GM23338 (cell line): ENCODE measurements at regions not wholly inside any gene's neighbourhood (a gene's known extent, or its start where the extent isn't known, plus 50 kb on each side); places are given as distances from the start of the nearest gene placed in this dataset.

ENCODE experiments used
- ATAC-seq: fragments of 200-7000 bp; cut with Tn5 transposase; 3 replicates; pipeline ENCODE4 v1.9.1; 2020
- DNase-seq: peaks from one replicate; pipeline ENCODE4 v3.0.0-alpha.2; 2015; ENCODE audit warnings: low spot score
- H2AFZ ChIP-seq: fragments of 200-600 bp; sonication (generic); 2 replicates; pipeline ENCODE4 v1.8.0; 2016; ENCODE audit warnings: antibody characterized with exemption, mild to moderate bottlenecking, moderate library complexity
- H3F3A ChIP-seq: fragments of 200-600 bp; sonication (generic); replicated peaks from 2 replicates; pipeline ENCODE4 v1.8.0; 2017; ENCODE audit warnings: antibody characterized with exemption, mixed run types, low read depth
- H3K27ac ChIP-seq: fragments of 200-600 bp; sonication (generic); 2 replicates; pipeline ENCODE4 v1.6.1; 2016; ENCODE audit warnings: low read depth
- H3K27me3 ChIP-seq: fragments of 200-600 bp; sonication (generic); 2 replicates; pipeline ENCODE4 v1.8.0; 2016; ENCODE audit warnings: mild to moderate bottlenecking, mixed run types, moderate library complexity; ENCODE audit not compliant: insufficient read depth
- H3K36me3 ChIP-seq: fragments of 200-600 bp; sonication (generic); 2 replicates; pipeline ENCODE4 v1.8.0; 2016; ENCODE audit warnings: mild to moderate bottlenecking; ENCODE audit not compliant: insufficient read depth
- H3K4me1 ChIP-seq: fragments of 200-600 bp; sonication (generic); 2 replicates; pipeline ENCODE4 v1.8.0; 2016; ENCODE audit warnings: mild to moderate bottlenecking, moderate library complexity; ENCODE audit not compliant: insufficient read depth
- H3K4me2 ChIP-seq: fragments of 200-600 bp; sonication (generic); 2 replicates; pipeline ENCODE4 v1.7.1; 2017; ENCODE audit warnings: mixed run types
- H3K4me3 ChIP-seq: fragments of 200-600 bp; sonication (generic); 2 replicates; pipeline ENCODE4 v1.6.1; 2016; ENCODE audit warnings: mixed run types
- H3K79me2 ChIP-seq: fragments of 200-600 bp; sonication (generic); replicated peaks from 2 replicates; pipeline ENCODE4 v1.8.0; 2017; ENCODE audit warnings: mild to moderate bottlenecking; ENCODE audit not compliant: insufficient read depth
- H3K9me2 ChIP-seq: fragments of 200-600 bp; sonication (generic); 2 replicates; pipeline ENCODE4 v1.8.0; 2017; ENCODE audit not compliant: insufficient read depth
- H4K20me1 ChIP-seq: fragments of 200-600 bp; sonication (generic); replicated peaks from 2 replicates; pipeline ENCODE4 v1.8.0; 2017; ENCODE audit warnings: mild to moderate bottlenecking; ENCODE audit not compliant: insufficient read depth
- H3K27ac Mint-ChIP-seq: 2 replicates; pipeline ENCODE4 v1.8.0; 2020; ENCODE audit warnings: inconsistent platforms, mild to moderate bottlenecking, moderate library complexity, mixed read lengths
- H3K27me3 Mint-ChIP-seq: 3 replicates; pipeline ENCODE4 v1.8.0; 2022; ENCODE audit warnings: low read depth, mild to moderate bottlenecking, moderate library complexity, mixed read lengths, inconsistent platforms; ENCODE audit not compliant: insufficient read depth, poor library complexity
- H3K36me3 Mint-ChIP-seq: 3 replicates; pipeline ENCODE4 v1.8.0; 2021; ENCODE audit warnings: low read depth, mild to moderate bottlenecking, inconsistent platforms, moderate library complexity, mixed read lengths
- H3K4me1 Mint-ChIP-seq: 3 replicates; pipeline ENCODE4 v1.8.0; 2020; ENCODE audit warnings: mild to moderate bottlenecking, inconsistent platforms, mixed read lengths
- H3K4me3 Mint-ChIP-seq: 3 replicates; pipeline ENCODE4 v1.8.0; 2021; ENCODE audit warnings: moderate library complexity, mild to moderate bottlenecking, inconsistent platforms, mixed read lengths
- H3K9me3 Mint-ChIP-seq: 3 replicates; pipeline ENCODE4 v1.8.0; 2020; ENCODE audit warnings: moderate library complexity, mild to moderate bottlenecking, inconsistent platforms, mixed read lengths
- CTCF ChIP-seq, 2 experiments: fragments of 200-600 bp in 1 of 2; sonication (generic) in 1 of 2; conservative IDR thresholded peaks; 2 replicates each; pipeline versions ENCODE4 v1.5.1 to v1.6.1; 2016 to 2017; ENCODE audit warnings: antibody characterized with exemption in 2 of 2, low read depth in 2 of 2, mild to moderate bottlenecking in 2 of 2, moderate library complexity in 1 of 2
- TF ChIP-seq, protein P1 (sequence below): IDR thresholded peaks from one replicate; pipeline ENCODE4 v1.6.1; 2018; ENCODE audit warnings: antibody characterized with exemption; ENCODE audit not compliant: unreplicated experiment
- TF ChIP-seq, protein P2 (sequence below): fragments of 250-450 bp; sonication (Bioruptor Pico); IDR thresholded peaks from 2 replicates; pipeline ENCODE4 v1.5.0; 2020; ENCODE audit warnings: mild to moderate bottlenecking, moderate library complexity

- TF ChIP-seq, protein P1, sequence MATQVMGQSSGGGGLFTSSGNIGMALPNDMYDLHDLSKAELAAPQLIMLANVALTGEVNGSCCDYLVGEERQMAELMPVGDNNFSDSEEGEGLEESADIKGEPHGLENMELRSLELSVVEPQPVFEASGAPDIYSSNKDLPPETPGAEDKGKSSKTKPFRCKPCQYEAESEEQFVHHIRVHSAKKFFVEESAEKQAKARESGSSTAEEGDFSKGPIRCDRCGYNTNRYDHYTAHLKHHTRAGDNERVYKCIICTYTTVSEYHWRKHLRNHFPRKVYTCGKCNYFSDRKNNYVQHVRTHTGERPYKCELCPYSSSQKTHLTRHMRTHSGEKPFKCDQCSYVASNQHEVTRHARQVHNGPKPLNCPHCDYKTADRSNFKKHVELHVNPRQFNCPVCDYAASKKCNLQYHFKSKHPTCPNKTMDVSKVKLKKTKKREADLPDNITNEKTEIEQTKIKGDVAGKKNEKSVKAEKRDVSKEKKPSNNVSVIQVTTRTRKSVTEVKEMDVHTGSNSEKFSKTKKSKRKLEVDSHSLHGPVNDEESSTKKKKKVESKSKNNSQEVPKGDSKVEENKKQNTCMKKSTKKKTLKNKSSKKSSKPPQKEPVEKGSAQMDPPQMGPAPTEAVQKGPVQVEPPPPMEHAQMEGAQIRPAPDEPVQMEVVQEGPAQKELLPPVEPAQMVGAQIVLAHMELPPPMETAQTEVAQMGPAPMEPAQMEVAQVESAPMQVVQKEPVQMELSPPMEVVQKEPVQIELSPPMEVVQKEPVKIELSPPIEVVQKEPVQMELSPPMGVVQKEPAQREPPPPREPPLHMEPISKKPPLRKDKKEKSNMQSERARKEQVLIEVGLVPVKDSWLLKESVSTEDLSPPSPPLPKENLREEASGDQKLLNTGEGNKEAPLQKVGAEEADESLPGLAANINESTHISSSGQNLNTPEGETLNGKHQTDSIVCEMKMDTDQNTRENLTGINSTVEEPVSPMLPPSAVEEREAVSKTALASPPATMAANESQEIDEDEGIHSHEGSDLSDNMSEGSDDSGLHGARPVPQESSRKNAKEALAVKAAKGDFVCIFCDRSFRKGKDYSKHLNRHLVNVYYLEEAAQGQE, result no peak
These were observed 170.2 kb downstream of the HS3ST3B1 start (continued) for GRCh38 chr17:14471052-14471451.

DNA sequence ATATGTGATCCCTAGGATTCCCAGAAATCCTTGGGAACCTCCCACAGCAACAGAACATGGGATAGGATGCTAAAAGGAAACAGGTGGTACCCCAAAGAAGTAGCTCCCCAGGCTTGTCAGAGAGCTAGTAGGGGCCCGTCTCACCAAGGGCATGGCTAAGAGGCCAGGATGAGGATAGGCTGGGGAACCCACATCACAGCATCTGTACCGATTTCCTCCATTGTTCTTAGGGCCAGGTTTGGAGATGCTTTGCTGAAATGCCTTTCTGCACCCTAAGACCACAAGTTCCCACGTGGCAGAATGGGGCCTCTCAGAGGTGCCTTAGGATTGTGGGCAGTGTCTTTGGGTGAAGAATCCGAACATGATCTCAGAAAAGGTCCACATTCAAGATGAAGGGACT is 169.5 kb downstream of the HS3ST3B1 start:
- Mint-ChIP-seq H3K4me1 (peaks cover 3% of the 10 kb centered on the region; the same call in 1 of the 3 replicates), H3K4me3 (no peak overlapping the region), H3K27me3 (peaks cover 4% of the 10 kb centered on the region), H3K36me3 (no peaks in the 10 kb centered on the region; the same call in 2 of the 3 replicates), H3K27ac (no peak overlapping the region), H3K9me3 (no peaks in the 10 kb centered on the region)
- Histone ChIP-seq H3K4me3 (no peak overlapping the region), H2AFZ (peak overlapping the region; percentile 85; the same call in 1 of the 2 replicates), H4K20me1 (no peaks in the 10 kb centered on the region), H3K36me3 (no peaks in the 10 kb centered on the region), H3K4me1 (no peaks in the 10 kb centered on the region), H3K9me2 (peaks cover 2% of the 10 kb centered on the region; the same call in 1 of the 2 replicates), H3K79me2 (no peaks in the 10 kb centered on the region), H3K27me3 (no peaks in the 10 kb centered on the region), H3F3A (no peaks in the 10 kb centered on the region), H3K27ac (no peak overlapping the region), H3K4me2 (no peak overlapping the region)
- ATAC-seq (no peak), DNase-seq (no peak)
- TF ChIP-seq, protein P2, sequence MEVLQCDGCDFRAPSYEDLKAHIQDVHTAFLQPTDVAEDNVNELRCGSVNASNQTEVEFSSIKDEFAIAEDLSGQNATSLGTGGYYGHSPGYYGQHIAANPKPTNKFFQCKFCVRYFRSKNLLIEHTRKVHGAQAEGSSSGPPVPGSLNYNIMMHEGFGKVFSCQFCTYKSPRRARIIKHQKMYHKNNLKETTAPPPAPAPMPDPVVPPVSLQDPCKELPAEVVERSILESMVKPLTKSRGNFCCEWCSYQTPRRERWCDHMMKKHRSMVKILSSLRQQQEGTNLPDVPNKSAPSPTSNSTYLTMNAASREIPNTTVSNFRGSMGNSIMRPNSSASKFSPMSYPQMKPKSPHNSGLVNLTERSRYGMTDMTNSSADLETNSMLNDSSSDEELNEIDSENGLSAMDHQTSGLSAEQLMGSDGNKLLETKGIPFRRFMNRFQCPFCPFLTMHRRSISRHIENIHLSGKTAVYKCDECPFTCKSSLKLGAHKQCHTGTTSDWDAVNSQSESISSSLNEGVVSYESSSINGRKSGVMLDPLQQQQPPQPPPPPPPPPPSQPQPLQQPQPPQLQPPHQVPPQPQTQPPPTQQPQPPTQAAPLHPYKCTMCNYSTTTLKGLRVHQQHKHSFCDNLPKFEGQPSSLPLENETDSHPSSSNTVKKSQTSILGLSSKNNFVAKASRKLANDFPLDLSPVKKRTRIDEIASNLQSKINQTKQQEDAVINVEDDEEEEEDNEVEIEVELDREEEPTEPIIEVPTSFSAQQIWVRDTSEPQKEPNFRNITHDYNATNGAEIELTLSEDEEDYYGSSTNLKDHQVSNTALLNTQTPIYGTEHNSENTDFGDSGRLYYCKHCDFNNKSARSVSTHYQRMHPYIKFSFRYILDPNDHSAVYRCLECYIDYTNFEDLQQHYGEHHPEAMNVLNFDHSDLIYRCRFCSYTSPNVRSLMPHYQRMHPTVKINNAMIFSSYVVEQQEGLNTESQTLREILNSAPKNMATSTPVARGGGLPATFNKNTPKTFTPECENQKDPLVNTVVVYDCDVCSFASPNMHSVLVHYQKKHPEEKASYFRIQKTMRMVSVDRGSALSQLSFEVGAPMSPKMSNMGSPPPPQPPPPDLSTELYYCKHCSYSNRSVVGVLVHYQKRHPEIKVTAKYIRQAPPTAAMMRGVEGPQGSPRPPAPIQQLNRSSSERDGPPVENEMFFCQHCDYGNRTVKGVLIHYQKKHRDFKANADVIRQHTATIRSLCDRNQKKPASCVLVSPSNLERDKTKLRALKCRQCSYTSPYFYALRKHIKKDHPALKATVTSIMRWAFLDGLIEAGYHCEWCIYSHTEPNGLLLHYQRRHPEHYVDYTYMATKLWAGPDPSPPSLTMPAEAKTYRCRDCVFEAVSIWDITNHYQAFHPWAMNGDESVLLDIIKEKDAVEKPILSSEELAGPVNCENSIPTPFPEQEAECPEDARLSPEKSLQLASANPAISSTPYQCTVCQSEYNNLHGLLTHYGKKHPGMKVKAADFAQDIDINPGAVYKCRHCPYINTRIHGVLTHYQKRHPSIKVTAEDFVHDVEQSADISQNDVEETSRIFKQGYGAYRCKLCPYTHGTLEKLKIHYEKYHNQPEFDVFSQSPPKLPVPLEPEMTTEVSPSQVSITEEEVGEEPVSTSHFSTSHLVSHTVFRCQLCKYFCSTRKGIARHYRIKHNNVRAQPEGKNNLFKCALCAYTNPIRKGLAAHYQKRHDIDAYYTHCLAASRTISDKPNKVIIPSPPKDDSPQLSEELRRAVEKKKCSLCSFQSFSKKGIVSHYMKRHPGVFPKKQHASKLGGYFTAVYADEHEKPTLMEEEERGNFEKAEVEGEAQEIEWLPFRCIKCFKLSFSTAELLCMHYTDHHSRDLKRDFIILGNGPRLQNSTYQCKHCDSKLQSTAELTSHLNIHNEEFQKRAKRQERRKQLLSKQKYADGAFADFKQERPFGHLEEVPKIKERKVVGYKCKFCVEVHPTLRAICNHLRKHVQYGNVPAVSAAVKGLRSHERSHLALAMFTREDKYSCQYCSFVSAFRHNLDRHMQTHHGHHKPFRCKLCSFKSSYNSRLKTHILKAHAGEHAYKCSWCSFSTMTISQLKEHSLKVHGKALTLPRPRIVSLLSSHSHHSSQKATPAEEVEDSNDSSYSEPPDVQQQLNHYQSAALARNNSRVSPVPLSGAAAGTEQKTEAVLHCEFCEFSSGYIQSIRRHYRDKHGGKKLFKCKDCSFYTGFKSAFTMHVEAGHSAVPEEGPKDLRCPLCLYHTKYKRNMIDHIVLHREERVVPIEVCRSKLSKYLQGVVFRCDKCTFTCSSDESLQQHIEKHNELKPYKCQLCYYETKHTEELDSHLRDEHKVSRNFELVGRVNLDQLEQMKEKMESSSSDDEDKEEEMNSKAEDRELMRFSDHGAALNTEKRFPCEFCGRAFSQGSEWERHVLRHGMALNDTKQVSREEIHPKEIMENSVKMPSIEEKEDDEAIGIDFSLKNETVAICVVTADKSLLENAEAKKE (CRISPR knock-in tag), result no peak
- TF ChIP-seq, protein P1, result no peak
- no peak for TF ChIP-seq CTCF (conservative IDR thresholded peaks at IDR 0.05; ENCODE audit: low read depth in 2 of 2)
